ENCODE measurements at regions not wholly inside any gene's neighbourhood (a gene's known extent, or its start where the extent isn't known, plus 50 kb on each side); places are given as distances from the start of the nearest gene placed in this dataset.

- Histone ChIP-seq H3K27me3 (ENCODE audit: low read depth, low read length) (no peaks in the 10 kb centered on the region), H3K4me1 (ENCODE audit: control insufficient read depth in 1 of 2, insufficient read depth in 2 of 2, low read length in 2 of 2) (no peaks in the 10 kb centered on the region), H3K9me3 (ENCODE audit: control insufficient read depth in 1 of 2, low read length in 2 of 2) (no peaks in the 10 kb centered on the region), H3K4me3 (ENCODE audit: low read depth in 1 of 2, low read length in 2 of 2) (no peak overlapping the region), H3K27ac (ENCODE audit: low read length) (no peak overlapping the region), H3K36me3 (ENCODE audit: control insufficient read depth in 1 of 2, insufficient read depth in 2 of 2, low read length in 2 of 2) (no peaks in the 10 kb centered on the region)
These were observed 274.7 kb upstream of the MTPN start for GRCh38 chr7:136251826-136252225.

DNA sequence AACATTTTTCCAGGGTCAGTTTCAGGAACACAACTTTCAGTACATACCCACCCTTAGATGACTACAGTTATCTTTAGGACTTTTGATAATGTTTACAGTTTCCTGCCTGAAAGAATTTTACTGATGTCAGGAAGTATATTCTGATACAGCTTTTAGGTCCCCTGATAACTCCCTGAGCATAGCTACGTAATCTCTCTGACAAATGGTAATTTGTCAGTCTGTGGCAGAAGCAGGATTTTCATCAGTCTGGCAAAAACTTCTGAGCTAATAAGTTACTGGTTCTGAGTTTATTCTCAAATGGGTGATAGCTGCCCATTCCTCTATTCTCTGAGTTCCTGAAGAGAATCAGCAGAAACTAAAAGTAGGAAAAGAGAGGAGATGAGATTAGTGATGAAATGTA lies 270.1 kb upstream of the MTPN start:
- Histone ChIP-seq H3K4me3 (ENCODE audit: low read depth in 1 of 2, low read length in 2 of 2) (no peak overlapping the region), H3K9me3 (ENCODE audit: control insufficient read depth in 1 of 2, low read length in 2 of 2) (no peaks in the 10 kb centered on the region), H3K27me3 (ENCODE audit: low read depth, low read length) (no peaks in the 10 kb centered on the region), H3K27ac (ENCODE audit: low read length) (no peak overlapping the region), H3K4me1 (ENCODE audit: control insufficient read depth in 1 of 2, insufficient read depth in 2 of 2, low read length in 2 of 2) (no peaks in the 10 kb centered on the region), H3K36me3 (ENCODE audit: control insufficient read depth in 1 of 2, insufficient read depth in 2 of 2, low read length in 2 of 2) (no peaks in the 10 kb centered on the region)

DNA sequence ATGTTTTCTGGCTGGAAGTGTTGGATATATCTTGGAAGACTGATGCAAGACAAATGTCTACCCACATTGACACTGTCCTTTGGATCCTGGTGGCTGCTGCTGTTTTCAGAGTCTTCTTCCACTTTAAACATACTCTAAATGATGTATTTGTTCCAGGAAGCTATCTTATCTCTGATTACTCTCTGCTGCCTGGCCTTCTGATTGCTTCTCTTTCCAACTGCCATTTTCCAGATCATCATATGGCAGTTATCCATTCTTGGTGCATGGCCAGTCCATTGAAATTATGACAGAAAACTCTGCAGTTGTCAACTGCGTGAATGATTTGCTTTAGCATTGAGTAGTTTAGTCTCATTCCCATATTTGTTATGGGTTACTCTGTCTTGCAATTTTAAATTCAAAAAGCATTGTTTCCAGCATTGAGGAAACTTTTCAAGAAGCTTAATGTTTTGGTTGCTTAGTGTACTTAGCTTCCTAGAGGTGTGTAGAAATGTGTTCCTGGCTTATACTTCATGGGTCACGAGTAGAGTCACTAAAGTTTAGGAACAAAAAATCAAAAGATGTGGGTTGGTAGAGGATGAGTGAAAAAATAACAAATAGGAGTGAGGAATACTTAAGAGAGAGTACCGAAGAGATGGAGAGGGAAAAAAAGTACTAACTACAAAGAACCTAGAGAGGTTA lies 268.3 kb upstream of the MTPN start:
- no peaks in the 10 kb centered on the region for H3K27me3 ChIP-seq (ENCODE audit: low read depth, low read length)
- H3K36me3 ChIP-seq (ENCODE audit: control insufficient read depth in 1 of 2, insufficient read depth in 2 of 2, low read length in 2 of 2): no peaks in the 10 kb centered on the region
- H3K4me1 ChIP-seq (ENCODE audit: control insufficient read depth in 1 of 2, insufficient read depth in 2 of 2, low read length in 2 of 2): no peaks in the 10 kb centered on the region
- H3K9me3 ChIP-seq (ENCODE audit: control insufficient read depth in 1 of 2, low read length in 2 of 2): no peaks in the 10 kb centered on the region
- H3K27ac ChIP-seq (ENCODE audit: low read length): no peak overlapping the region
- H3K4me3 ChIP-seq (ENCODE audit: low read depth in 1 of 2, low read length in 2 of 2): no peak overlapping the region

DNA sequence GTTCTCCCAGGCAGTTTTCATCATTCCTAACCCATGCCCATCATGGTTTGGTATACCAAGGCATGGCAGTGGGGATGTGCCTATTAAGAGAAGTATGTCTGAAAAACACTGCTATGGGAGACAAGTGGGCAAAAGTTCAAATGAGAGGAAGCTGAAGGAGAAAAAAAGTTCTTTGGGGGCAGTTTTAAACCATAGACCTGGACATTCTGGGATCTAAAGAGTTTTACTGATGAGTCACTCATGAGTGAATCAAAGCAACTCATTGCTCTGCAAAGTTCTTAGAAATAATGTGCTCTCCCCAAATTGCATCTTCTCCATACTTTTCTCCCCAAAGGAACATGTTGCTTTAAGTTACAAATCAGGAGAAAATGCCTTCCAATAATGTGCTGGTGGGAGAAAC lies 256.9 kb upstream of the MTPN start:
- Histone ChIP-seq H3K27me3 (ENCODE audit: low read depth, low read length) (no peaks in the 10 kb centered on the region), H3K36me3 (ENCODE audit: control insufficient read depth in 1 of 2, insufficient read depth in 2 of 2, low read length in 2 of 2) (no peaks in the 10 kb centered on the region), H3K4me1 (ENCODE audit: control insufficient read depth in 1 of 2, insufficient read depth in 2 of 2, low read length in 2 of 2) (no peaks in the 10 kb centered on the region), H3K4me3 (ENCODE audit: low read depth in 1 of 2, low read length in 2 of 2) (no peak overlapping the region), H3K27ac (ENCODE audit: low read length) (no peak overlapping the region), H3K9me3 (ENCODE audit: control insufficient read depth in 1 of 2, low read length in 2 of 2) (no peaks in the 10 kb centered on the region)

- no peaks in the 10 kb centered on the region for H3K4me1 ChIP-seq (ENCODE audit: control insufficient read depth in 1 of 2, insufficient read depth in 2 of 2, low read length in 2 of 2)
- H3K36me3 ChIP-seq (ENCODE audit: control insufficient read depth in 1 of 2, insufficient read depth in 2 of 2, low read length in 2 of 2): no peaks in the 10 kb centered on the region
- H3K27ac ChIP-seq (ENCODE audit: low read length): no peak overlapping the region
- no peak overlapping the region for H3K4me3 ChIP-seq (ENCODE audit: low read depth in 1 of 2, low read length in 2 of 2)
- peaks cover 0 to 2% of the 10 kb centered on the region in 2 donors for H3K9me3 ChIP-seq (ENCODE audit: control insufficient read depth in 1 of 2, low read length in 2 of 2)
- no peaks in the 10 kb centered on the region for H3K27me3 ChIP-seq (ENCODE audit: low read depth, low read length)
These were observed 253.1 kb upstream of the MTPN start for GRCh38 chr7:136230210-136230609.

DNA sequence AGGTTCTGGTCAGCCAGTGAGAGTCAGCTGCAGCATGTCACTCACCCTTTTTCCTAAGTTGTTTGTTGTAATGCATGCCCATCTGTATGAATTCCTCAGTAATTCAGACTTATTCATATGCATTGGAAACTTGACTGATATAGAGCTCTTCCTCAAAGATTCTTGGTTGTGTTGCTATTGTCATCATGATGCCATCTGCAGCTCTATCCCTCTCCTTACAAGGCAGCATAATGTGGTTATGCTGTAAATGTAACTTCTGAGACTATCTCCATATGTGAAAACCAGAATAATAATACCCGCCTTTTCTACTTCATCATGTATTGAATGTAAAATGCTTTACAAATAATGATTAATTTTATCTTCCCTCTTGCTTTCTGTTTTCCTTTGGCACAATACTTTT lies 252.6 kb upstream of the MTPN start:
- Histone ChIP-seq H3K4me3 (ENCODE audit: low read depth in 1 of 2, low read length in 2 of 2) (no peak overlapping the region), H3K36me3 (ENCODE audit: control insufficient read depth in 1 of 2, insufficient read depth in 2 of 2, low read length in 2 of 2) (no peaks in the 10 kb centered on the region), H3K27ac (ENCODE audit: low read length) (no peak overlapping the region), H3K9me3 (ENCODE audit: control insufficient read depth in 1 of 2, low read length in 2 of 2) (peaks cover 0 to 2% of the 10 kb centered on the region in 2 donors), H3K4me1 (ENCODE audit: control insufficient read depth in 1 of 2, insufficient read depth in 2 of 2, low read length in 2 of 2) (no peaks in the 10 kb centered on the region), H3K27me3 (ENCODE audit: low read depth, low read length) (no peaks in the 10 kb centered on the region)

GRCh38 chr7:136228171-136228570 lies 251.0 kb upstream of the MTPN start:
- Histone ChIP-seq H3K4me3 (ENCODE audit: low read depth in 1 of 2, low read length in 2 of 2) (no peak overlapping the region), H3K27ac (ENCODE audit: low read length) (no peak overlapping the region), H3K4me1 (ENCODE audit: control insufficient read depth in 1 of 2, insufficient read depth in 2 of 2, low read length in 2 of 2) (no peaks in the 10 kb centered on the region), H3K36me3 (ENCODE audit: control insufficient read depth in 1 of 2, insufficient read depth in 2 of 2, low read length in 2 of 2) (no peaks in the 10 kb centered on the region), H3K27me3 (ENCODE audit: low read depth, low read length) (no peaks in the 10 kb centered on the region), H3K9me3 (ENCODE audit: control insufficient read depth in 1 of 2, low read length in 2 of 2) (peaks cover 0 to 2% of the 10 kb centered on the region in 2 donors)

DNA sequence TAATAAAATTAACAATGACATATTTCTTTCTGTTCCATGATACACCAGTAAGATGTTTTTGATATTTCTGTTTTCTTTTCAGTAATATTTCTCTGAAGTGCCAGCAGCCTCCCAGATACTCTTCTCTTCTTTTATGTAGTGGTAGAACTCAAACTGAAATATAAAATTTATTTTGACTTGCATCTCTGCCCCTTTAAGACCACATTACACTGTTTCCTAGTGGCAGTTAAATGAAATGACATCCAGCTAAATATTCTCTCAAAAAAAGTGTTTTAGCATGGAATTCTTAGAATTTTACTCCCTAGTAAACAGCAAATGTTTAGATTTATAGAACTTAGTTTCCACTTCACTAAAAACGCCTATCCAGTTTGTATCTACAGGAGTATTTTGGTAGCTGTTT lies 237.2 kb upstream of the MTPN start:
- Histone ChIP-seq H3K4me1 (ENCODE audit: control insufficient read depth in 1 of 2, insufficient read depth in 2 of 2, low read length in 2 of 2) (no peaks in the 10 kb centered on the region), H3K4me3 (ENCODE audit: low read depth in 1 of 2, low read length in 2 of 2) (no peak overlapping the region), H3K27ac (ENCODE audit: low read length) (no peak overlapping the region), H3K9me3 (ENCODE audit: control insufficient read depth in 1 of 2, low read length in 2 of 2) (peaks cover 0 to 4% of the 10 kb centered on the region in 2 donors), H3K27me3 (ENCODE audit: low read depth, low read length) (no peaks in the 10 kb centered on the region), H3K36me3 (ENCODE audit: control insufficient read depth in 1 of 2, insufficient read depth in 2 of 2, low read length in 2 of 2) (no peaks in the 10 kb centered on the region)

DNA sequence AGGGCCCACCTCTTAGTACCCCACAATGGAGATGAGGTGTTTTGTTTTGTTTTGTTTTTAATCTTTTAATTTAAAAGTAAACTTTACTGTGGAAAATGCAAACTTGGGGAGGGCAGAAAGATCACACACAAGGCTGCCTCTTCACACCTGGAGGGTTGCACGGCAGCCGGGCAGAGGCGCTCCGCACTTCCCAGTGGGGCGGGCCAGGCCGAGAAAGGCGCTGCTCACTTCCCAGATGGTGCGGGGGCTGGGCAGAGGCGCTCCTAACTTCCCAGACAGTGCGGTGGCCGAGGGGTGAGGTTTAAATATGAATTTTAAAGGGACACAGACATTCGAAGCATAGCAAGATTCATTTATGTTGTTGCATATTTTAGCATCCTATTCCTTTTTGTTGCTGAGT lies 235.9 kb upstream of the MTPN start:
- peaks cover 0 to 4% of the 10 kb centered on the region in 2 donors for H3K9me3 ChIP-seq (ENCODE audit: control insufficient read depth in 1 of 2, low read length in 2 of 2)
- H3K4me1 ChIP-seq (ENCODE audit: control insufficient read depth in 1 of 2, insufficient read depth in 2 of 2, low read length in 2 of 2): no peaks in the 10 kb centered on the region

DNA sequence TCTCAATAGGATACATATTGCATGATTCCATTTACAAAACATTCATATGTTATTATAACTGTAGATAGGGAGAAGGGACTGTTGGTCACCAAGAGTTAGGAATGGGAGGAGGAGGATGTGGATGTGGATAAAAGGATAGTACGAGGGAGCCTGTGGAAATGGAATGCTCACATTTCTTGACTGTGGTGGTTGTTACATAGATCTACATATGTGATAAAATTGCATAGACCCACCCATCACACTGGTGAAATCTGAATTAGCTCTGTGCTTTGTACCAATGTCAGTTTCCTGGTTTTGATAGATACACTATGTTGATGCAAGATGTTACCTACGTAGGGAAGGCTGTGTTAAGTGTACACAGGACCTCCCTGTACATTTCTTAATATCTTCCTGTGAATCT lies 233.5 kb upstream of the MTPN start:
- H3K36me3 ChIP-seq (ENCODE audit: control insufficient read depth in 1 of 2, insufficient read depth in 2 of 2, low read length in 2 of 2): no peaks in the 10 kb centered on the region
- H3K27me3 ChIP-seq (ENCODE audit: low read depth, low read length): no peaks in the 10 kb centered on the region
- H3K27ac ChIP-seq (ENCODE audit: low read length): no peak overlapping the region
- H3K4me1 ChIP-seq (ENCODE audit: control insufficient read depth in 1 of 2, insufficient read depth in 2 of 2, low read length in 2 of 2): no peaks in the 10 kb centered on the region
- peaks cover 0 to 4% of the 10 kb centered on the region in 2 donors for H3K9me3 ChIP-seq (ENCODE audit: control insufficient read depth in 1 of 2, low read length in 2 of 2)
- H3K4me3 ChIP-seq (ENCODE audit: low read depth in 1 of 2, low read length in 2 of 2): no peak overlapping the region

More for the DNA sequence above, 235.9 kb upstream of the MTPN start:
- Histone ChIP-seq H3K27ac (ENCODE audit: low read length) (no peak overlapping the region), H3K27me3 (ENCODE audit: low read depth, low read length) (no peaks in the 10 kb centered on the region), H3K36me3 (ENCODE audit: control insufficient read depth in 1 of 2, insufficient read depth in 2 of 2, low read length in 2 of 2) (no peaks in the 10 kb centered on the region), H3K4me3 (ENCODE audit: low read depth in 1 of 2, low read length in 2 of 2) (no peak overlapping the region)

DNA sequence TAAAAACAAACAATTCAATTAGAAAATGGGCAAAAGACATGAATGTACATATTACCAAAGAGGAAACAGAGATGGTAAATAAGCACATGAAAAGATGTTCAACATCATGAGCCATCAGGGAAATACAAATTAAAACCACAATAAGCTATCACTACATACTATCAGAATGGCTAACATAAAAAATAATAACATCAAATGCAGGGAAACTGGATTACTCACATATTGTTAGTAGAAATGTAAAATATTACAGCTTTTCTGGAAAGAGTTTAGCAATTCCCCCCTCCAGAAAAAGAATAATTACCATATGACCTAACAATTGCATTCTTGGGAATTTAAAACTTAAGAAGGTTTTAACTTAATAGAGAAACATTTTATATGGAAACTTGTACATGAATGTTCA lies 232.9 kb upstream of the MTPN start:
- Histone ChIP-seq H3K4me1 (ENCODE audit: control insufficient read depth in 1 of 2, insufficient read depth in 2 of 2, low read length in 2 of 2) (no peaks in the 10 kb centered on the region), H3K9me3 (ENCODE audit: control insufficient read depth in 1 of 2, low read length in 2 of 2) (peaks cover 0 to 4% of the 10 kb centered on the region in 2 donors), H3K4me3 (ENCODE audit: low read depth in 1 of 2, low read length in 2 of 2) (no peak overlapping the region), H3K27me3 (ENCODE audit: low read depth, low read length) (no peaks in the 10 kb centered on the region), H3K27ac (ENCODE audit: low read length) (no peak overlapping the region), H3K36me3 (ENCODE audit: control insufficient read depth in 1 of 2, insufficient read depth in 2 of 2, low read length in 2 of 2) (no peaks in the 10 kb centered on the region)

GRCh38 chr7:136205956-136206355 lies 228.8 kb upstream of the MTPN start:
- H3K9me3 ChIP-seq (ENCODE audit: control insufficient read depth in 1 of 2, low read length in 2 of 2): no peaks in the 10 kb centered on the region
- no peak overlapping the region for H3K27ac ChIP-seq (ENCODE audit: low read length)
- no peaks in the 10 kb centered on the region for H3K27me3 ChIP-seq (ENCODE audit: low read depth, low read length)
- no peaks in the 10 kb centered on the region for H3K36me3 ChIP-seq (ENCODE audit: control insufficient read depth in 1 of 2, insufficient read depth in 2 of 2, low read length in 2 of 2)
- H3K4me1 ChIP-seq (ENCODE audit: control insufficient read depth in 1 of 2, insufficient read depth in 2 of 2, low read length in 2 of 2): no peaks in the 10 kb centered on the region
- no peak overlapping the region for H3K4me3 ChIP-seq (ENCODE audit: low read depth in 1 of 2, low read length in 2 of 2)
